Sigmoid colon (tissue), 6 donors: ENCODE measurements at regions not wholly inside any gene's neighbourhood (a gene's known extent, or its start where the extent isn't known, plus 50 kb on each side); places are given as distances from the start of the nearest gene placed in this dataset.

ENCODE experiments used
- DNase-seq: peaks from one replicate; pipeline ENCODE4 v3.0.0-alpha.2; 2019
- H3K27ac ChIP-seq, 4 donors: fragments of 200-600 bp; sonication (generic); one replicate each; pipeline ENCODE4 v1.5.1; 2016 to 2019; ENCODE audit warnings: mild to moderate bottlenecking in 1 of 4
- H3K27me3 ChIP-seq, 3 donors: fragments of 200-600 bp; sonication (generic); one replicate each; pipeline ENCODE4 v1.5.1; 2019; ENCODE audit warnings: mild to moderate bottlenecking in 1 of 3
- H3K36me3 ChIP-seq, 4 donors: fragments of 200-600 bp; sonication (generic); one replicate each; pipeline ENCODE4 v1.5.1; 2016 to 2019
- H3K4me1 ChIP-seq, 4 donors: fragments of 200-600 bp; sonication (generic); one replicate each; pipeline ENCODE4 v1.5.1; 2017 to 2019
- H3K4me3 ChIP-seq, 4 donors: fragments of 200-600 bp; sonication (generic); one replicate each; pipeline ENCODE4 v1.5.1; 2017 to 2019; ENCODE audit warnings: mild to moderate bottlenecking in 2 of 4, moderate library complexity in 1 of 4
- H3K9me3 ChIP-seq, 4 donors: fragments of 200-600 bp in 3 of 4; sonication (generic) in 3 of 4; one replicate each; pipeline versions ENCODE4 v1.5.1 to v1.6.1; 2013 to 2019
- CTCF ChIP-seq, 4 experiments: fragments of 450-650 bp in 3 of 4; fragments of 200-600 bp in 1 of 4; IDR thresholded peaks; one replicate each; pipeline ENCODE4 v1.5.1; 2016 to 2019; ENCODE audit warnings: antibody characterized with exemption in 4 of 4, mild to moderate bottlenecking in 3 of 4, moderate library complexity in 2 of 4
- EP300 ChIP-seq, 4 donors: sonication (generic); formaldehyde crosslinking; IDR thresholded peaks; one replicate each; pipeline ENCODE4 v1.6.1; 2017; ENCODE audit warnings: antibody characterized with exemption in 4 of 4
- POLR2A ChIP-seq, 2 donors: fragments of 450-650 bp; IDR thresholded peaks; one replicate each; pipeline ENCODE4 v1.6.1; 2016; ENCODE audit warnings: antibody characterized with exemption in 2 of 2, mild to moderate bottlenecking in 2 of 2, moderate library complexity in 2 of 2
- POLR2AphosphoS5 ChIP-seq, 4 donors: sonication (generic); formaldehyde crosslinking; IDR thresholded peaks; one replicate each; pipeline ENCODE4 v1.6.1; 2017; ENCODE audit warnings: antibody characterized with exemption in 4 of 4
- WGBS, 2 donors: extraction: QIAGEN DNeasy Blood & Tissue Kit; methylation state at CpG; one replicate each; pipeline ENCODE4 v1.1.7; 2013; 5-methylcytosine and 5-hydroxymethylcytosine counted together
- intact Hi-C: fragments of 100-400 bp; cut with DNase I; formaldehyde crosslinking; loops from one replicate; pipeline ENCODE4 v1.15.1; 2023
- donor health status: healthy with polysubstance abuse.
- donor health status: healthy.

GRCh38 chr5:112062181-112062580 is 305.2 kb upstream of the NREP start:
- H3K27me3 ChIP-seq = no peaks in the 10 kb centered on the region
- H3K4me3 ChIP-seq = no peak overlapping the region
- H3K4me1 ChIP-seq = no peaks in the 10 kb centered on the region
- intact Hi-C loops = no loop called here
- no peak for DNase-seq
- H3K9me3 ChIP-seq = no peaks in the 10 kb centered on the region
- no peak overlapping the region for H3K27ac ChIP-seq
- 66 to 84% methylated on average over 2 of the region's 2 CpGs for WGBS, 2 donors
- no peaks in the 10 kb centered on the region for H3K36me3 ChIP-seq
- TF ChIP-seq CTCF (IDR thresholded peaks at IDR 0.05) (no peak), EP300 (IDR thresholded peaks at IDR 0.05) (no peak), POLR2A (IDR thresholded peaks at IDR 0.05) (no peak), POLR2AphosphoS5 (IDR thresholded peaks at IDR 0.05) (no peak)

- no peak for TF ChIP-seq POLR2AphosphoS5 (IDR thresholded peaks at IDR 0.05)
- no peak for TF ChIP-seq CTCF (IDR thresholded peaks at IDR 0.05)
- TF ChIP-seq POLR2A (IDR thresholded peaks at IDR 0.05) = no peak
- no peak for TF ChIP-seq EP300 (IDR thresholded peaks at IDR 0.05)
- no peak overlapping the region for H3K4me3 ChIP-seq
- no peaks in the 10 kb centered on the region for H3K27me3 ChIP-seq
- H3K4me1 ChIP-seq = no peaks in the 10 kb centered on the region
- H3K9me3 ChIP-seq = no peaks in the 10 kb centered on the region
- DNase-seq = no peak
- WGBS, 2 donors = 7 to 26% methylated on average over 1 of the region's 1 CpG
- no peaks in the 10 kb centered on the region for H3K36me3 ChIP-seq
- intact Hi-C loops = no loop called here
- H3K27ac ChIP-seq = no peak overlapping the region
These were observed 304.7 kb upstream of the NREP start for GRCh38 chr5:112061666-112062065.

- H3K9me3 ChIP-seq = peaks cover 0 to 5% (median 1%) of the 10 kb centered on the region in 4 donors
- H3K27me3 ChIP-seq = no peaks in the 10 kb centered on the region
- intact Hi-C loops = no loop called here
- no peak for DNase-seq
- no peak overlapping the region for H3K27ac ChIP-seq
- H3K4me3 ChIP-seq = no peak overlapping the region
- no peaks in the 10 kb centered on the region for H3K4me1 ChIP-seq
- 80 to 82% methylated on average over 3 of the region's 3 CpGs for WGBS, 2 donors
- no peak for TF ChIP-seq CTCF (IDR thresholded peaks at IDR 0.05)
- no peak for TF ChIP-seq POLR2A (IDR thresholded peaks at IDR 0.05)
- no peak for TF ChIP-seq EP300 (IDR thresholded peaks at IDR 0.05)
- no peak for TF ChIP-seq POLR2AphosphoS5 (IDR thresholded peaks at IDR 0.05)
- no peaks in the 10 kb centered on the region for H3K36me3 ChIP-seq
These were observed 302.7 kb upstream of the NREP start for GRCh38 chr5:112059579-112060135.

GRCh38 chr5:112049738-112050137 is 292.7 kb upstream of the NREP start:
- Histone ChIP-seq H3K4me3 (no peak overlapping the region), H3K4me1 (no peaks in the 10 kb centered on the region), H3K9me3 (peaks cover 0 to 6% (median 0%) of the 10 kb centered on the region in 4 donors), H3K27ac (no peak overlapping the region), H3K36me3 (no peaks in the 10 kb centered on the region), H3K27me3 (no peaks in the 10 kb centered on the region)
- intact Hi-C loops = no loop called here
- TF ChIP-seq EP300 (IDR thresholded peaks at IDR 0.05) (no peak), CTCF (IDR thresholded peaks at IDR 0.05) (no peak), POLR2AphosphoS5 (IDR thresholded peaks at IDR 0.05) (no peak), POLR2A (IDR thresholded peaks at IDR 0.05) (no peak)
- DNase-seq = no peak
- 57 to 78% methylated on average over 3 of the region's 3 CpGs for WGBS, 2 donors

GRCh38 chr5:112036206-112036605 is 279.2 kb upstream of the NREP start:
- intact Hi-C loops = no loop called here
- DNase-seq = no peak
- no peaks in the 10 kb centered on the region for H3K9me3 ChIP-seq
- no peaks in the 10 kb centered on the region for H3K27me3 ChIP-seq
- 90 to 96% methylated on average over 5 of the region's 5 CpGs for WGBS, 2 donors
- no peak overlapping the region for H3K4me3 ChIP-seq
- no peaks in the 10 kb centered on the region for H3K36me3 ChIP-seq
- no peaks in the 10 kb centered on the region for H3K4me1 ChIP-seq
- TF ChIP-seq POLR2A (IDR thresholded peaks at IDR 0.05) (no peak), EP300 (IDR thresholded peaks at IDR 0.05) (no peak)
- no peak overlapping the region for H3K27ac ChIP-seq
